Kidney (tissue), 13 donors: ENCODE measurements at regions not wholly inside any gene's neighbourhood (a gene's known extent, or its start where the extent isn't known, plus 50 kb on each side); places are given as distances from the start of the nearest gene placed in this dataset.

Experiments used
- DNase-seq, 5 donors: peaks; one replicate each; pipeline ENCODE4 v3.0.0-alpha.2; 2013 to 2020
- FAIRE-seq: peaks from 2 replicates; lab custom pipeline; 2012; peaks lifted over from hg19 to GRCh38; lab: Jason Lieb, UNC
- H3K27ac ChIP-seq, 2 donors: one replicate each; pipeline ENCODE4 v1.7.0; 2013; ENCODE audit warnings: low read depth in 2 of 2, low read length in 2 of 2, inconsistent platforms in 1 of 2
- H3K27me3 ChIP-seq: one replicate; pipeline ENCODE4 v1.7.1; 2013; ENCODE audit warnings: low read length, inconsistent platforms; ENCODE audit not compliant: control insufficient read depth, insufficient read depth
- H3K36me3 ChIP-seq, 3 donors: one replicate each; pipeline versions ENCODE4 v1.7.0 to v1.7.1; 2013; ENCODE audit warnings: low read length in 3 of 3, control low read depth in 1 of 3, inconsistent platforms in 1 of 3; ENCODE audit not compliant: insufficient read depth in 3 of 3, control insufficient read depth in 2 of 3
- H3K4me1 ChIP-seq, 3 donors: one replicate each; pipeline versions ENCODE4 v1.7.0 to v1.7.1; 2013; ENCODE audit warnings: low read length in 3 of 3, inconsistent platforms in 1 of 3, low read depth in 1 of 3; ENCODE audit not compliant: control insufficient read depth in 2 of 3, insufficient read depth in 2 of 3
- H3K4me3 ChIP-seq, 3 donors: one replicate each; pipeline versions ENCODE4 v1.7.0 to v1.8.1; 2013; ENCODE audit warnings: low read length in 3 of 3, control low read depth in 1 of 3, inconsistent platforms in 1 of 3
- H3K9ac ChIP-seq, 3 donors: one replicate each; pipeline versions ENCODE4 v1.7.0 to v1.7.1; 2013; ENCODE audit warnings: low read length in 3 of 3, control low read depth in 1 of 3, inconsistent platforms in 1 of 3
- H3K9me3 ChIP-seq, 3 donors: one replicate each; pipeline versions ENCODE4 v1.7.0 to v1.7.1; 2013; ENCODE audit warnings: low read length in 3 of 3, control low read depth in 1 of 3, inconsistent platforms in 1 of 3; ENCODE audit not compliant: control insufficient read depth in 2 of 3, insufficient read depth in 1 of 3
- CTCF ChIP-seq: IDR thresholded peaks from 3 replicates; pipeline ENCODE4 v1.5.1; 2012; ENCODE audit warnings: mild to moderate bottlenecking, moderate library complexity, borderline replicate concordance; ENCODE audit not compliant: insufficient read depth; ENCODE audit errors: extremely low read depth
- intact Hi-C: fragments of 100-400 bp; cut with DNase I; formaldehyde crosslinking; loops from one replicate; pipeline ENCODE4 v1.11.1; 2022
- donor health status: control.
- donor health status: control.
- donor health status: control.
- donor health status: control.
- donor health status: control.
- donor health status: DM: yes; HTN: yes; CAD: no.
- donor health status: Normal renal cell carcinoma (clear cell type).

GRCh38 chr4:81632581-81633299, 161.0 kb upstream of the RASGEF1B start:
- H3K9ac ChIP-seq, result no peak overlapping the region
- no peaks in the 10 kb centered on the region for H3K27me3 ChIP-seq
- intact Hi-C loops, result no loop called here
- no peak for FAIRE-seq
- H3K27ac ChIP-seq, result no peak overlapping the region
- no peaks in the 10 kb centered on the region for H3K36me3 ChIP-seq
- H3K9me3 ChIP-seq, result no peaks in the 10 kb centered on the region
- H3K4me3 ChIP-seq, result no peak overlapping the region
- TF ChIP-seq CTCF, result no peak
- no peak for DNase-seq
- H3K4me1 ChIP-seq, result peaks cover 0 to 10% (median 0%) of the 10 kb centered on the region in 3 donors

GRCh38 chr4:81631958-81632441, 160.3 kb upstream of the RASGEF1B start:
- no peak overlapping the region for H3K9ac ChIP-seq
- intact Hi-C loops, result no loop called here
- H3K36me3 ChIP-seq, result no peaks in the 10 kb centered on the region
- TF ChIP-seq CTCF, result no peak
- H3K9me3 ChIP-seq, result no peaks in the 10 kb centered on the region
- DNase-seq, result peak in 3 of 5 donors; percentile 39 to 83 (median 78)
- H3K27ac ChIP-seq, result peak overlapping the region in 1 of 2 donors; percentile 29
- H3K4me1 ChIP-seq, result peaks cover 0 to 10% (median 0%) of the 10 kb centered on the region in 3 donors
- H3K4me3 ChIP-seq, result no peak overlapping the region
- H3K27me3 ChIP-seq, result no peaks in the 10 kb centered on the region
- FAIRE-seq, result peak; percentile 80

GRCh38 chr4:81629366-81629765, 157.7 kb upstream of the RASGEF1B start:
- Histone ChIP-seq H3K9ac (no peak overlapping the region), H3K27ac (no peak overlapping the region), H3K27me3 (no peaks in the 10 kb centered on the region), H3K4me3 (no peak overlapping the region), H3K4me1 (peaks cover 0 to 7% (median 0%) of the 10 kb centered on the region in 3 donors), H3K9me3 (no peaks in the 10 kb centered on the region), H3K36me3 (no peaks in the 10 kb centered on the region)
- intact Hi-C loops, result no loop called here
- no peak for DNase-seq
- no peak for FAIRE-seq
- TF ChIP-seq CTCF, result no peak
